Caco-2 (cell line): ENCODE measurements at regions not wholly inside any gene's neighbourhood (a gene's known extent, or its start where the extent isn't known, plus 50 kb on each side); places are given as distances from the start of the nearest gene placed in this dataset.

Source experiments
- BruUV-seq: library from RNA; stranded (reverse); fragments of 400-500 nt; replicated peaks from 2 replicates; lab custom pipeline; 2021; lab: Mats Ljungman, UMichigan
- CTCF ChIA-PET: fragments of 300-600 bp; sonication (Branson Sonifier 250); formaldehyde crosslinking; loops from one replicate; lab custom pipeline; 2022; ENCODE audit warnings: antibody characterized with exemption; lab: Charles Lee
- POLR2A ChIA-PET: fragments of 300-600 bp; sonication (Branson Sonifier 250); formaldehyde crosslinking; loops from one replicate; lab custom pipeline; 2022; ENCODE audit warnings: antibody characterized with exemption; lab: Charles Lee
- DNase-seq, 2 experiments: peaks; one replicate each; pipeline versions ENCODE4 v3.0.0 to v3.0.0-alpha.2; 2020 to 2022
- H3K27me3 ChIP-seq: replicated peaks from 2 replicates; pipeline ENCODE4 v1.6.0; 2011; ENCODE audit warnings: low read length; ENCODE audit not compliant: control insufficient read depth, insufficient read depth
- H3K36me3 ChIP-seq: 2 replicates; pipeline ENCODE4 v1.5.1; 2011; ENCODE audit warnings: low read length; ENCODE audit not compliant: control insufficient read depth, insufficient read depth
- H3K4me1 ChIP-seq: fragments of 250-450 bp; sonication (Bioruptor Pico); 2 replicates; pipeline ENCODE4 v1.5.1; 2020; ENCODE audit warnings: mild to moderate bottlenecking
- H3K4me3 ChIP-seq: 2 replicates; pipeline ENCODE4 v1.5.1; 2011; ENCODE audit warnings: low read depth, mild to moderate bottlenecking, control low read depth, low read length
- H3K9me3 ChIP-seq: fragments of 250-450 bp; sonication (Bioruptor Pico); 2 replicates; pipeline ENCODE4 v1.5.1; 2020; ENCODE audit warnings: mild to moderate bottlenecking, moderate library complexity
- H3K27ac Mint-ChIP-seq: one replicate; pipeline ENCODE4 v1.8.0; 2022; ENCODE audit warnings: mixed read lengths; ENCODE audit not compliant: unreplicated experiment
- H3K27me3 Mint-ChIP-seq: one replicate; pipeline ENCODE4 v1.8.0; 2022; ENCODE audit warnings: mixed read lengths; ENCODE audit not compliant: insufficient read depth, unreplicated experiment
- H3K36me3 Mint-ChIP-seq: one replicate; pipeline ENCODE4 v1.8.0; 2022; ENCODE audit warnings: mild to moderate bottlenecking, mixed read lengths; ENCODE audit not compliant: insufficient read depth, unreplicated experiment
- H3K4me1 Mint-ChIP-seq: one replicate; pipeline ENCODE4 v1.8.0; 2022; ENCODE audit warnings: low read depth, mixed read lengths; ENCODE audit not compliant: unreplicated experiment
- H3K4me3 Mint-ChIP-seq: one replicate; pipeline ENCODE4 v1.8.0; 2022; ENCODE audit warnings: mild to moderate bottlenecking, moderate library complexity, mixed read lengths; ENCODE audit not compliant: unreplicated experiment
- H3K9me3 Mint-ChIP-seq: one replicate; pipeline ENCODE4 v1.8.0; 2022; ENCODE audit warnings: mixed read lengths; ENCODE audit not compliant: unreplicated experiment
- intact Hi-C: fragments of 100-400 bp; cut with micrococcal nuclease; formaldehyde crosslinking; loops from one replicate; pipeline ENCODE4 v1.10.0; 2022; ENCODE audit not compliant: unreplicated experiment
- TF ChIP-seq, protein P1 (sequence below), 2 experiments: fragments of 200-600 bp in 1 of 2; IDR thresholded peaks; 1 replicate in 1 of 2; 2 replicates in 1 of 2; pipeline versions ENCODE4 v1.5.1 to v1.8.0; 2011 to 2022; ENCODE audit warnings: antibody characterized with exemption in 1 of 2, control low read depth in 1 of 2, inconsistent platforms in 1 of 2, low read depth in 1 of 2, low read length in 1 of 2, mild to moderate bottlenecking in 1 of 2, moderate library complexity in 1 of 2; ENCODE audit not compliant: insufficient read depth in 1 of 2, severe bottlenecking in 1 of 2, unreplicated experiment in 1 of 2

DNA sequence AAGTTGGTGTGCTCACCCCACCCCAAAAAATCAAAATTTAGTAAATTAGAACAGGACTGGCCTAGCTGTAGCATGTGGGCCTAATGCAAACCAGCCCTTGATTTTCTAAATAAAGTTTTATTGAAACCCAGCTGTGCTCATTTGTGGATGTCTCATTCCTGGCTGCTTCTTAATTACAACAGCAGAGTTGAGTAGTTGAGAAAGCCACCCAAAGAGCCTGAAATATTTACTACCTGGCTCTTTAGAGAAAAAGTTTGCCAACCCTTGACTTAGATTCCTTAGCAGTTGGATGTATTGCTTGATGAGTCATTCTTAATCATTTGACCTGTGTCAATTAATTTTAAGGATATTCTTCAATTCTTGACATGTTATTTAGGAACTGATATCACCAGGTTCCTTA lies 168.3 kb upstream of the PUDP start:
- Mint-ChIP-seq H3K4me1 (no peaks in the 10 kb centered on the region), H3K9me3 (no peaks in the 10 kb centered on the region), H3K27me3 (no peaks in the 10 kb centered on the region), H3K4me3 (no peak overlapping the region), H3K36me3 (peaks cover 18% of the 10 kb centered on the region), H3K27ac (no peak overlapping the region)
- no TSS peak for BruUV-seq
- H3K4me3 ChIP-seq, result no peak overlapping the region
- POLR2A ChIA-PET, result no interaction called here
- no peaks in the 10 kb centered on the region for H3K36me3 ChIP-seq
- TF ChIP-seq, protein P1, sequence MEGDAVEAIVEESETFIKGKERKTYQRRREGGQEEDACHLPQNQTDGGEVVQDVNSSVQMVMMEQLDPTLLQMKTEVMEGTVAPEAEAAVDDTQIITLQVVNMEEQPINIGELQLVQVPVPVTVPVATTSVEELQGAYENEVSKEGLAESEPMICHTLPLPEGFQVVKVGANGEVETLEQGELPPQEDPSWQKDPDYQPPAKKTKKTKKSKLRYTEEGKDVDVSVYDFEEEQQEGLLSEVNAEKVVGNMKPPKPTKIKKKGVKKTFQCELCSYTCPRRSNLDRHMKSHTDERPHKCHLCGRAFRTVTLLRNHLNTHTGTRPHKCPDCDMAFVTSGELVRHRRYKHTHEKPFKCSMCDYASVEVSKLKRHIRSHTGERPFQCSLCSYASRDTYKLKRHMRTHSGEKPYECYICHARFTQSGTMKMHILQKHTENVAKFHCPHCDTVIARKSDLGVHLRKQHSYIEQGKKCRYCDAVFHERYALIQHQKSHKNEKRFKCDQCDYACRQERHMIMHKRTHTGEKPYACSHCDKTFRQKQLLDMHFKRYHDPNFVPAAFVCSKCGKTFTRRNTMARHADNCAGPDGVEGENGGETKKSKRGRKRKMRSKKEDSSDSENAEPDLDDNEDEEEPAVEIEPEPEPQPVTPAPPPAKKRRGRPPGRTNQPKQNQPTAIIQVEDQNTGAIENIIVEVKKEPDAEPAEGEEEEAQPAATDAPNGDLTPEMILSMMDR (IDR thresholded peaks at IDR 0.05; ENCODE audit: insufficient read depth in 1 of 2, low read depth in 1 of 2, low read length in 1 of 2, severe bottlenecking in 1 of 2, unreplicated experiment in 1 of 2), result no peak
- intact Hi-C loops, result loop anchor here (10.0 kb wide), 1 partner anchor 269 kb away; no protein-coding TSS in a partner anchor
- H3K27me3 ChIP-seq, result no peaks in the 10 kb centered on the region
- CTCF ChIA-PET, result no interaction called here
- no peaks in the 10 kb centered on the region for H3K4me1 ChIP-seq
- H3K9me3 ChIP-seq, result no peaks in the 10 kb centered on the region
- no peak for DNase-seq

DNA sequence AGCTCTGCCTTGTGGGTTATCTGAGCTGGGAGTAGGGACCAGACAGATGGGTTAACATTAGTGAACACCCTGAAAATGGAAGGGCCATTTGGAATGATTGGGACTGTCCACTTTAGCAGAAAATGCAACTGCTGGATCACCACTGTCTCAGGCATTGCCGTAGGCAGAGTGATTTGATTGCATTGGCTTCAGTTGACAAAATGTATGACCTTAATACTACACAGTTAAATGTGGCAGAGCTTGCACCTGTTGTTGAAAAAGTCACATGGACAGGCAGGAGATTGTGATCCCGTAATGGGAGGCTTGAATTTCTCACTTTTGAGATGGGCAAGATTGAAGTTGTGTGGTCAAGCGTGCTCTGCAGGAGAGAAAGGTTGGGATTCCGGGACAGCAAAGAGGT lies 166.5 kb upstream of the PUDP start:
- H3K36me3 Mint-ChIP-seq, result peaks cover 18% of the 10 kb centered on the region
- H3K27me3 Mint-ChIP-seq, result no peaks in the 10 kb centered on the region
- CTCF ChIA-PET, result no interaction called here
- no peak for DNase-seq
- H3K27ac Mint-ChIP-seq, result no peak overlapping the region
- no peak overlapping the region for H3K4me3 ChIP-seq
- POLR2A ChIA-PET, result no interaction called here
- no peaks in the 10 kb centered on the region for H3K9me3 Mint-ChIP-seq
- H3K9me3 ChIP-seq, result no peaks in the 10 kb centered on the region
- intact Hi-C loops, result loop anchor here (10.0 kb wide), 1 partner anchor 270 kb away; no protein-coding TSS in a partner anchor
- no peaks in the 10 kb centered on the region for H3K4me1 ChIP-seq
- no peaks in the 10 kb centered on the region; the same call in 1 of the 2 replicates for H3K36me3 ChIP-seq
- no peaks in the 10 kb centered on the region for H3K4me1 Mint-ChIP-seq
- H3K4me3 Mint-ChIP-seq, result no peak overlapping the region
- no peaks in the 10 kb centered on the region for H3K27me3 ChIP-seq
- TF ChIP-seq, protein P1 (IDR thresholded peaks at IDR 0.05; ENCODE audit: insufficient read depth in 1 of 2, low read depth in 1 of 2, low read length in 1 of 2, severe bottlenecking in 1 of 2, unreplicated experiment in 1 of 2), result no peak
- no TSS peak for BruUV-seq

DNA sequence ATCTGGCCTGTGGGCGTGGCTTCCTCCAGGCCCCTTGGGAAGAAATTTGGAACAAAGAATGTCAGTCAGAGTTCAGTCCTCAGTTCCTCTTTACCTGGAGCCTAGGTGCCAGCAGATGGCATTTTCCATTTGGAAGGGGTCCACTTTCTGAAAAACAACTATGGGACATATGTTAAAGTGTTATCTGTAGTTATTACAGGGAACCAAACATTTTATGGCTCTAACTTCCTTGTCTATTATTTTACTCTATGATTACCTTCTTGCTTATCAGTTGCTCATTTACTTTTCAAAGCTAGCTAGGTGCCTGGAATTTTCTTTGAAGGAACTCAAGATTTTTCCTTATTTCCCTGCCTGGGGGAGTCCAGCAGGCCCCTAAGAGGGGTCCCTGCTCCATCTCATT lies 159.8 kb upstream of the PUDP start:
- H3K36me3 Mint-ChIP-seq, result peaks cover 37% of the 10 kb centered on the region
- H3K9me3 ChIP-seq, result no peaks in the 10 kb centered on the region
- no peak overlapping the region for H3K4me3 Mint-ChIP-seq
- no peaks in the 10 kb centered on the region for H3K9me3 Mint-ChIP-seq
- H3K27me3 Mint-ChIP-seq, result no peaks in the 10 kb centered on the region
- TF ChIP-seq, protein P1 (IDR thresholded peaks at IDR 0.05; ENCODE audit: insufficient read depth in 1 of 2, low read depth in 1 of 2, low read length in 1 of 2, severe bottlenecking in 1 of 2, unreplicated experiment in 1 of 2), result no peak
- no peaks in the 10 kb centered on the region; the same call in 1 of the 2 replicates for H3K36me3 ChIP-seq
- no peaks in the 10 kb centered on the region for H3K27me3 ChIP-seq
- no TSS peak for BruUV-seq
- POLR2A ChIA-PET, result no interaction called here
- no peak overlapping the region for H3K4me3 ChIP-seq
- H3K4me1 ChIP-seq, result no peaks in the 10 kb centered on the region
- H3K27ac Mint-ChIP-seq, result no peak overlapping the region
- intact Hi-C loops, result no loop called here
- DNase-seq, result no peak
- no peaks in the 10 kb centered on the region for H3K4me1 Mint-ChIP-seq
- CTCF ChIA-PET, result no interaction called here
